RWPE1 (cell line): ENCODE measurements at regions not wholly inside any gene's neighbourhood (a gene's known extent, or its start where the extent isn't known, plus 50 kb on each side); places are given as distances from the start of the nearest gene placed in this dataset.

Source experiments
- CTCF ChIA-PET: fragments of 350-600 bp; sonication (Branson Sonifier 250); formaldehyde crosslinking; extraction: SDS; loops from one replicate; lab custom pipeline; 2021; lab: Yijun Ruan, JAX
- POLR2A ChIA-PET: fragments of 400-600 bp; formaldehyde crosslinking; extraction: SDS; loops from one replicate; lab custom pipeline; 2020; ENCODE audit warnings: antibody characterized with exemption; ENCODE audit not compliant: low non-redundant PET; lab: Yijun Ruan, JAX
- DNase-seq: peaks from one replicate; pipeline ENCODE4 v3.0.0; 2012; ENCODE audit warnings: low spot score
- H3K27ac ChIP-seq: fragments of 450-650 bp; 2 replicates; pipeline ENCODE4 v1.5.1; 2017
- CTCF ChIP-seq: fragments of 450-650 bp; conservative IDR thresholded peaks from 2 replicates; pipeline ENCODE4 v1.5.1; 2017; ENCODE audit warnings: low read depth, mild to moderate bottlenecking

GRCh38 chr6:115271434-115271833, 789.3 kb downstream of the FRK start:
- H3K27ac ChIP-seq, result no peak overlapping the region
- no peak for DNase-seq
- ChIA-PET CTCF (interaction anchor here (0.6 kb wide), 1 partner anchor 18 kb away, joined by 3 read pairs; no protein-coding TSS in a partner anchor), POLR2A (no interaction called here)
- no peak for TF ChIP-seq CTCF

GRCh38 chr6:115270953-115271352, 789.7 kb downstream of the FRK start:
- H3K27ac ChIP-seq, result no peak overlapping the region
- ChIA-PET CTCF (interaction anchor here (0.6 kb wide), 1 partner anchor 18 kb away, joined by 3 read pairs; no protein-coding TSS in a partner anchor), POLR2A (no interaction called here)
- no peak for DNase-seq
- TF ChIP-seq CTCF, result no peak

- H3K27ac ChIP-seq, result no peak overlapping the region
- POLR2A ChIA-PET, result no interaction called here
- CTCF ChIA-PET, result no interaction called here
- TF ChIP-seq CTCF, result no peak
- no peak for DNase-seq
These were observed 819.3 kb downstream of the FRK start for GRCh38 chr6:115241373-115241772.

- ChIA-PET POLR2A (no interaction called here), CTCF (no interaction called here)
- no peak for DNase-seq
- TF ChIP-seq CTCF, result no peak
- no peak overlapping the region for H3K27ac ChIP-seq
These were observed 839.5 kb downstream of the FRK start for GRCh38 chr6:115221198-115221597.

- H3K27ac ChIP-seq, result no peak overlapping the region
- TF ChIP-seq CTCF, result no peak
- CTCF ChIA-PET, result interaction anchor here (0.5 to 0.6 kb wide), 3 partner anchors 28 to 572 kb away, joined by 3 to 4 read pairs (median 3); no protein-coding TSS in a partner anchor
- POLR2A ChIA-PET, result no interaction called here
- no peak for DNase-seq
These were observed 840.0 kb downstream of the FRK start for GRCh38 chr6:115220551-115221159.

GRCh38 chr6:115219645-115220044, 841.0 kb downstream of the FRK start:
- POLR2A ChIA-PET, result no interaction called here
- CTCF ChIA-PET, result interaction anchor here (0.6 kb wide), 2 partner anchors 29 to 573 kb away, joined by 3 to 4 read pairs; no protein-coding TSS in a partner anchor
- DNase-seq, result no peak
- TF ChIP-seq CTCF, result no peak
- no peak overlapping the region for H3K27ac ChIP-seq
